ENCODE measurements at regions not wholly inside any gene's neighbourhood (a gene's known extent, or its start where the extent isn't known, plus 50 kb on each side); places are given as distances from the start of the nearest gene placed in this dataset.

GRCh38 chr6:104022126-104022525 is 837.6 kb downstream of the HACE1 start (continued):
- TF ChIP-seq, protein P1, sequence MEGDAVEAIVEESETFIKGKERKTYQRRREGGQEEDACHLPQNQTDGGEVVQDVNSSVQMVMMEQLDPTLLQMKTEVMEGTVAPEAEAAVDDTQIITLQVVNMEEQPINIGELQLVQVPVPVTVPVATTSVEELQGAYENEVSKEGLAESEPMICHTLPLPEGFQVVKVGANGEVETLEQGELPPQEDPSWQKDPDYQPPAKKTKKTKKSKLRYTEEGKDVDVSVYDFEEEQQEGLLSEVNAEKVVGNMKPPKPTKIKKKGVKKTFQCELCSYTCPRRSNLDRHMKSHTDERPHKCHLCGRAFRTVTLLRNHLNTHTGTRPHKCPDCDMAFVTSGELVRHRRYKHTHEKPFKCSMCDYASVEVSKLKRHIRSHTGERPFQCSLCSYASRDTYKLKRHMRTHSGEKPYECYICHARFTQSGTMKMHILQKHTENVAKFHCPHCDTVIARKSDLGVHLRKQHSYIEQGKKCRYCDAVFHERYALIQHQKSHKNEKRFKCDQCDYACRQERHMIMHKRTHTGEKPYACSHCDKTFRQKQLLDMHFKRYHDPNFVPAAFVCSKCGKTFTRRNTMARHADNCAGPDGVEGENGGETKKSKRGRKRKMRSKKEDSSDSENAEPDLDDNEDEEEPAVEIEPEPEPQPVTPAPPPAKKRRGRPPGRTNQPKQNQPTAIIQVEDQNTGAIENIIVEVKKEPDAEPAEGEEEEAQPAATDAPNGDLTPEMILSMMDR (IDR thresholded peaks at IDR 0.05), result no peak
- TF ChIP-seq ELF1 (IDR thresholded peaks at IDR 0.05), result no peak

GRCh38 chr6:104019075-104019753 is 840.5 kb downstream of the HACE1 start:
- Histone ChIP-seq H3K79me2 (ENCODE audit: insufficient read depth) (no peaks in the 10 kb centered on the region), H3K4me3 (ENCODE audit: low read depth in 2 of 2, low read length in 1 of 2) (no peak overlapping the region), H3K27ac (ENCODE audit: low read depth in 2 of 2, low read length in 1 of 2) (no peak overlapping the region), H3K27me3 (ENCODE audit: insufficient read depth) (no peaks in the 10 kb centered on the region), H3K36me3 (replicated peaks in 1 of 2; ENCODE audit: control insufficient read depth in 1 of 2, insufficient read depth in 2 of 2, low read length in 1 of 2) (no peaks in the 10 kb centered on the region), H3F3A (replicated peaks; ENCODE audit: insufficient read depth) (no peaks in the 10 kb centered on the region), H3K9ac (no peak overlapping the region), H3K9me2 (no peaks in the 10 kb centered on the region), H3K4me2 (no peak overlapping the region), H2AFZ (ENCODE audit: low read depth) (no peak overlapping the region), H3K9me3 (no peaks in the 10 kb centered on the region), H4K20me1 (ENCODE audit: insufficient read depth) (no peaks in the 10 kb centered on the region), H3K4me1 (ENCODE audit: control insufficient read depth in 1 of 2, insufficient read depth in 2 of 2, low read depth in 1 of 2, low read length in 1 of 2) (no peaks in the 10 kb centered on the region; a peak in 1 of 4 replicates)
- WGBS (ENCODE audit: low lambda C conversion rate), result 64% methylated on average over 8 of the region's 8 CpGs
- TF ChIP-seq EZH2phosphoT487 (IDR thresholded peaks at IDR 0.05; ENCODE audit: borderline replicate concordance, low read depth) (no peak), FOXJ3 (CRISPR knock-in tag; IDR thresholded peaks at IDR 0.05) (no peak), MAX (IDR thresholded peaks at IDR 0.05; ENCODE audit: low read depth) (no peak), RCOR1 (IDR thresholded peaks at IDR 0.05; ENCODE audit: low read length) (no peak), NRF1 (IDR thresholded peaks at IDR 0.05; ENCODE audit: low read depth, low read length) (no peak), NFIC (IDR thresholded peaks at IDR 0.05; ENCODE audit: borderline replicate concordance) (no peak)
- CTCF ChIA-PET, result interaction anchor here (1.0 kb wide), 1 partner anchor 36 kb away, joined by 4 read pairs; no protein-coding TSS in a partner anchor
- DNase-seq, result no peak
- POLR2A ChIA-PET, result no interaction called here

DNA sequence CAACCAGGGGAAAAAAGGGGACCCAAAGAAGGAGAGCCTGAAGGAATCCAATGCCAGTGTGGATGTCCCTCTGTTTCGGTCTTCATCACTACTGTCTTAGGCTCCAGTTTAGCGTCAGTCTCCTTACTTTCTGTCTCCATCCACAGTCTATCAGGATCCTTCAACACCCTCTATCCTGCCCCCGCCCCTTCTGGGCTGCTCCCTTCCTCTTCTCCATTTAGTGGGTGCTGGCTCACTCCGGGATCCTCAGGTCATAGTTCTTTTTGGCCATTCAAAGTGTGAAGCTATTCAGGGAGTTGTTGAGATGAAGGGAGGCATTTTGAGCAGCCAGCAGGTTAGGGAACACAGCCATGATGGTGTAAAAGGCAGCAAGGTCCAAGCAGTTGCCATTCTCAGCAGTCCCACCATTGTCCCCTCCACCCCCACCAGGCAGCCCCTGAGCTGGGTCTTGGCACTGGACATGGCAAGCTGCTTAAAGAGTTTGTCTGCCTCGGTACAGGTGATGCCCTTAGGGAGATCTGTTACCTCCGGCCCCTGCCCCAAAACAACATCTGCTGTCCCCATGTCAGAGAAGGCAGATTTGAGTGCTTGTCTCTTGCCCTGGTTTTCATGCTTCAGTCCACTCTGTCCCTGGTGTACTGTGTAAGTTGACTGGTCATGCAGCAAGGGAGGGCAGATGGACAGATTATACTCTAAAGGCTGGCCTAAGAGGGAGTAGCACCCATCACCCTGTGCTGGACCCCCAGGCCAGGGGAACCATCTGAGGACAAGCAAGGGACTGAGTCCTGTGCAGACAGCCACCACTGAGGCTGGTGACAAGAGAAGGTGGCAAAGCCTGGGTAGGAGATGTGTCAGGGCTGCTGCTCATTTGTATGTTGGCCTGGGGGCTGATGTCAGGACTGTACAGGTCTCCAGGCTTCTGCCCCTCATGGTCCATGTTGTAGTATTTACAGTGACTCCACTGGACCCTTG is 842.0 kb downstream of the HACE1 start:
- H3K4me1 ChIP-seq (ENCODE audit: control insufficient read depth in 1 of 2, insufficient read depth in 2 of 2, low read depth in 1 of 2, low read length in 1 of 2), result no peaks in the 10 kb centered on the region; a peak in 1 of 4 replicates
- no peaks in the 10 kb centered on the region for H3F3A ChIP-seq (replicated peaks; ENCODE audit: insufficient read depth)
- ChIA-PET CTCF (interaction anchor here (0.7 kb wide), 1 partner anchor 712 kb away, joined by 4 read pairs; no protein-coding TSS in a partner anchor), POLR2A (no interaction called here)
- no peaks in the 10 kb centered on the region for H4K20me1 ChIP-seq (ENCODE audit: insufficient read depth)
- no peaks in the 10 kb centered on the region for H3K9me2 ChIP-seq
- no peak for TF ChIP-seq ELF1 (IDR thresholded peaks at IDR 0.05)
- no peak for TF ChIP-seq USF2 (IDR thresholded peaks at IDR 0.05; ENCODE audit: borderline replicate concordance, low read depth, low read length)
- TF ChIP-seq TAF1 (IDR thresholded peaks at IDR 0.05; ENCODE audit: borderline replicate concordance, low read depth, low read length), result no peak
- TF ChIP-seq NRF1 (IDR thresholded peaks at IDR 0.05; ENCODE audit: low read depth, low read length), result no peak
- TF ChIP-seq TEAD4 (IDR thresholded peaks at IDR 0.05; ENCODE audit: borderline replicate concordance, insufficient read depth), result no peak
- TF ChIP-seq FOSL2 (IDR thresholded peaks at IDR 0.05; ENCODE audit: borderline replicate concordance, low read depth), result no peak
- no peak for TF ChIP-seq MAX (IDR thresholded peaks at IDR 0.05; ENCODE audit: low read depth)
- no peak for TF ChIP-seq FOXM1 (IDR thresholded peaks at IDR 0.05; ENCODE audit: low read depth)
- TF ChIP-seq EP300 (IDR thresholded peaks at IDR 0.05; ENCODE audit: borderline replicate concordance in 1 of 2, low read depth in 1 of 2, low read length in 1 of 2), result no peak
- TF ChIP-seq, protein P2, sequence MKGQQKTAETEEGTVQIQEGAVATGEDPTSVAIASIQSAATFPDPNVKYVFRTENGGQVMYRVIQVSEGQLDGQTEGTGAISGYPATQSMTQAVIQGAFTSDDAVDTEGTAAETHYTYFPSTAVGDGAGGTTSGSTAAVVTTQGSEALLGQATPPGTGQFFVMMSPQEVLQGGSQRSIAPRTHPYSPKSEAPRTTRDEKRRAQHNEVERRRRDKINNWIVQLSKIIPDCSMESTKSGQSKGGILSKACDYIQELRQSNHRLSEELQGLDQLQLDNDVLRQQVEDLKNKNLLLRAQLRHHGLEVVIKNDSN (IDR thresholded peaks at IDR 0.05; ENCODE audit: borderline replicate concordance, low read depth), result no peak
- H3K27ac ChIP-seq (ENCODE audit: low read depth in 2 of 2, low read length in 1 of 2), result no peak overlapping the region
- H3K9ac ChIP-seq, result no peak overlapping the region
- no peaks in the 10 kb centered on the region for H3K9me3 ChIP-seq
- WGBS (ENCODE audit: low lambda C conversion rate), result 34% methylated on average over 4 of the region's 6 CpGs
- H3K79me2 ChIP-seq (ENCODE audit: insufficient read depth), result no peaks in the 10 kb centered on the region
- H2AFZ ChIP-seq (ENCODE audit: low read depth), result no peak overlapping the region
- no peak for DNase-seq
- no peak overlapping the region for H3K4me3 ChIP-seq (ENCODE audit: low read depth in 2 of 2, low read length in 1 of 2)
- no peaks in the 10 kb centered on the region for H3K27me3 ChIP-seq (ENCODE audit: insufficient read depth)
- no peaks in the 10 kb centered on the region for H3K36me3 ChIP-seq (replicated peaks in 1 of 2; ENCODE audit: control insufficient read depth in 1 of 2, insufficient read depth in 2 of 2, low read length in 1 of 2)
- H3K4me2 ChIP-seq, result no peak overlapping the region
